Endothelial cell of umbilical vein (primary cell): ENCODE measurements at regions not wholly inside any gene's neighbourhood (a gene's known extent, or its start where the extent isn't known, plus 50 kb on each side); places are given as distances from the start of the nearest gene placed in this dataset.

Experiments
- BruUV-seq: library from RNA; stranded (reverse); fragments of 400-500 nt; replicated peaks from 2 replicates; lab custom pipeline; 2021; lab: Mats Ljungman, UMichigan
- CTCF ChIA-PET: fragments of 300-600, 350-600 bp; sonication (Branson Sonifier 250); formaldehyde crosslinking; loops from one replicate; lab custom pipeline; 2021; ENCODE audit warnings: antibody characterized with exemption, inconsistent platforms; lab: Charles Lee
- POLR2A ChIA-PET: fragments of 300-600, 350-600 bp; sonication (Branson Sonifier 250); formaldehyde crosslinking; loops from one replicate; lab custom pipeline; 2021; ENCODE audit warnings: antibody characterized with exemption, inconsistent platforms; lab: Charles Lee
- DNase-seq: peaks from one replicate; pipeline ENCODE4 v3.0.0-alpha.2; 2011; ENCODE audit warnings: low read depth, low spot score
- FAIRE-seq: peaks from 2 replicates; lab custom pipeline; 2011; peaks lifted over from hg19 to GRCh38; lab: Jason Lieb, UNC
- H2AFZ ChIP-seq: 2 replicates; pipeline ENCODE4 v1.6.0; 2012; ENCODE audit warnings: low read depth, low read length, control low read depth, inconsistent platforms
- H3K27ac ChIP-seq: 2 replicates; pipeline ENCODE4 v1.5.1; 2011; ENCODE audit warnings: low read depth, mild to moderate bottlenecking, control low read depth, low read length, moderate library complexity; ENCODE audit not compliant: insufficient read depth
- H3K27me3 ChIP-seq, 2 experiments: 2 replicates each; pipeline versions ENCODE4 v1.6.0 to v1.6.1; 2011; ENCODE audit warnings: low read length in 2 of 2, mixed read lengths in 1 of 2; ENCODE audit not compliant: control insufficient read depth in 2 of 2, insufficient read depth in 2 of 2
- H3K36me3 ChIP-seq, 2 experiments: 2 replicates in 1 of 2; 3 replicates in 1 of 2; pipeline ENCODE4 v1.5.1; 2011; ENCODE audit warnings: low read length in 2 of 2, mild to moderate bottlenecking in 1 of 2, moderate library complexity in 1 of 2; ENCODE audit not compliant: control insufficient read depth in 2 of 2, insufficient read depth in 2 of 2; ENCODE audit errors: extremely low read depth in 1 of 2
- H3K4me1 ChIP-seq: 3 replicates; pipeline ENCODE4 v1.5.1; 2011; ENCODE audit warnings: mild to moderate bottlenecking, low read length; ENCODE audit not compliant: control insufficient read depth, insufficient read depth; ENCODE audit errors: extremely low read depth
- H3K4me2 ChIP-seq: 2 replicates; pipeline ENCODE4 v1.6.1; 2011; ENCODE audit warnings: low read length, control low read depth, mixed read lengths; ENCODE audit not compliant: insufficient read depth
- H3K4me3 ChIP-seq, 3 experiments: fragments of 200-600 bp in 1 of 3; sonication (generic), shearing (Covaris generic) in 1 of 3; replicated peaks in 1 of 3; 2 replicates each; pipeline ENCODE4 v1.5.1; 2011 to 2016; ENCODE audit warnings: control low read depth in 3 of 3, low read length in 3 of 3, mild to moderate bottlenecking in 2 of 3, inconsistent platforms in 1 of 3, low read depth in 1 of 3, moderate library complexity in 1 of 3; ENCODE audit not compliant: insufficient read depth in 1 of 3
- H3K79me2 ChIP-seq: 2 replicates; pipeline ENCODE4 v1.6.0; 2012; ENCODE audit warnings: low read length, inconsistent platforms; ENCODE audit not compliant: control insufficient read depth, insufficient read depth
- H3K9ac ChIP-seq: replicated peaks from 2 replicates; pipeline ENCODE3; 2011; ENCODE audit warnings: low read length, control low read depth; ENCODE audit not compliant: insufficient read depth; ENCODE audit errors: extremely low read depth
- H3K9me1 ChIP-seq: replicated peaks from 3 replicates; pipeline ENCODE4 v1.6.0; 2011; ENCODE audit warnings: mild to moderate bottlenecking, low read length; ENCODE audit not compliant: control insufficient read depth, insufficient read depth; ENCODE audit errors: extremely low read depth
- H3K9me3 ChIP-seq: replicated peaks from 2 replicates; pipeline ENCODE4 v1.5.1; 2012; ENCODE audit warnings: low read length, inconsistent platforms; ENCODE audit not compliant: control insufficient read depth, insufficient read depth
- H4K20me1 ChIP-seq: replicated peaks from 2 replicates; pipeline ENCODE3; 2011; ENCODE audit warnings: mild to moderate bottlenecking, low read length; ENCODE audit not compliant: control insufficient read depth, insufficient read depth; ENCODE audit errors: extremely low read depth
- EZH2 ChIP-seq: IDR thresholded peaks from 2 replicates; pipeline ENCODE4 v1.6.1; 2012; ENCODE audit warnings: borderline replicate concordance, low read depth, mild to moderate bottlenecking, moderate library complexity, low read length, inconsistent platforms; ENCODE audit not compliant: severe bottlenecking
- FOS ChIP-seq: IDR thresholded peaks from 2 replicates; pipeline ENCODE4 v1.6.1; 2011; ENCODE audit warnings: mild to moderate bottlenecking, low read length, moderate library complexity, borderline replicate concordance; ENCODE audit not compliant: insufficient read depth
- GATA2 ChIP-seq: IDR thresholded peaks from 2 replicates; pipeline ENCODE4 v1.7.0; 2011; ENCODE audit warnings: low read depth, mild to moderate bottlenecking, moderate library complexity, mixed read lengths, low read length; ENCODE audit not compliant: insufficient read length, insufficient read depth
- JUN ChIP-seq: IDR thresholded peaks from 2 replicates; pipeline ENCODE4 v1.6.1; 2011; ENCODE audit warnings: borderline replicate concordance, low read depth; ENCODE audit not compliant: insufficient read length, insufficient read depth
- MYC ChIP-seq: IDR thresholded peaks from one replicate; pipeline ENCODE4 v1.6.1; 2011; ENCODE audit warnings: mild to moderate bottlenecking, low read depth, low read length
- POLR2A ChIP-seq: IDR thresholded peaks from 2 replicates; pipeline ENCODE4 v1.6.1; 2012; ENCODE audit warnings: low read depth, mild to moderate bottlenecking, control low read depth, low read length
- POLR2AphosphoS5 ChIP-seq: IDR thresholded peaks from 2 replicates; pipeline ENCODE4 v1.6.1; 2012; ENCODE audit warnings: low read depth, mild to moderate bottlenecking, control low read depth, low read length, moderate library complexity; ENCODE audit not compliant: insufficient read depth
- dilution Hi-C: fragments of 300-500 bp; cut with MboI; formaldehyde crosslinking; loops from one replicate; pipeline ENCODE4 v1.15.0; 2019; ENCODE audit warnings: low sequenced_read_pairs; ENCODE audit not compliant: extremely low pct_ligation_motif_present
- intact Hi-C: fragments of 100-400 bp; cut with micrococcal nuclease; formaldehyde crosslinking; loops from one replicate; pipeline ENCODE4 v1.10.0; 2022
- TF ChIP-seq, protein P1 (sequence below), 2 donors: IDR thresholded peaks; 1 replicate in 1 of 2; 2 replicates in 1 of 2; pipeline ENCODE4 v1.5.1; 2011; ENCODE audit warnings: low read length in 2 of 2, mild to moderate bottlenecking in 2 of 2, moderate library complexity in 2 of 2, control low read depth in 1 of 2, inconsistent platforms in 1 of 2, low read depth in 1 of 2; ENCODE audit not compliant: insufficient read depth in 1 of 2; ENCODE audit errors: extremely low read depth in 1 of 2
- TF ChIP-seq, protein P2 (sequence below): IDR thresholded peaks from 2 replicates; pipeline ENCODE4 v1.6.1; 2011; ENCODE audit not compliant: insufficient read depth, insufficient read length

DNA sequence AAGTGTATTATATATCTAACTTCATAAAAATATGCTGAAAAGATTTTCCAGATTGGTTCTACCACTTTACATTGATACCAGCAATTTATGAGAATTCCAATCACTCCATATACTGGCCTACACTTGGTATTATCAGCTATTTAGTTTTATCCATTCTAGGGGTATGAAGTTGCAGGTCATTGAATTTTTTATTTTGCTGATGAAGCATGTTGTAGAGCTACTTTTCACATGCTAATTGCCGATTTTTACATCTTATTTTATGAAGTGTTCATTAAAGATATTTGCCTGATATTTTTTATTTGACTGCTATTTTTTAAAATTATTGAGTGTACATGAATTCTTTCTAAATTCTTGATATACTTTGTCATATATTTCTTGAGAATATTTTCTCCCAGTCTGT is 542.1 kb downstream of the ADCYAP1 start:
- ChIA-PET POLR2A (no interaction called here), CTCF (interaction anchor here (0.7 kb wide), 1 partner anchor 12 kb away, joined by 3 read pairs; no protein-coding TSS in a partner anchor)
- no peak overlapping the region for H3K27ac ChIP-seq
- dilution Hi-C loops, result no loop called here
- H3K9ac ChIP-seq, result no peak overlapping the region
- BruUV-seq, result no TSS peak
- H3K79me2 ChIP-seq, result no peaks in the 10 kb centered on the region
- H3K27me3 ChIP-seq, result no peaks in the 10 kb centered on the region
- H3K9me3 ChIP-seq, result no peaks in the 10 kb centered on the region
- intact Hi-C loops, result no loop called here
- H2AFZ ChIP-seq, result no peak overlapping the region
- no peak overlapping the region for H3K4me2 ChIP-seq
- H3K9me1 ChIP-seq, result no peaks in the 10 kb centered on the region
- no peaks in the 10 kb centered on the region for H4K20me1 ChIP-seq
- H3K4me1 ChIP-seq, result no peaks in the 10 kb centered on the region
- FAIRE-seq (no peak), DNase-seq (no peak)
- no peak for TF ChIP-seq FOS
- TF ChIP-seq JUN, result no peak
- no peak for TF ChIP-seq GATA2
- TF ChIP-seq, protein P1, sequence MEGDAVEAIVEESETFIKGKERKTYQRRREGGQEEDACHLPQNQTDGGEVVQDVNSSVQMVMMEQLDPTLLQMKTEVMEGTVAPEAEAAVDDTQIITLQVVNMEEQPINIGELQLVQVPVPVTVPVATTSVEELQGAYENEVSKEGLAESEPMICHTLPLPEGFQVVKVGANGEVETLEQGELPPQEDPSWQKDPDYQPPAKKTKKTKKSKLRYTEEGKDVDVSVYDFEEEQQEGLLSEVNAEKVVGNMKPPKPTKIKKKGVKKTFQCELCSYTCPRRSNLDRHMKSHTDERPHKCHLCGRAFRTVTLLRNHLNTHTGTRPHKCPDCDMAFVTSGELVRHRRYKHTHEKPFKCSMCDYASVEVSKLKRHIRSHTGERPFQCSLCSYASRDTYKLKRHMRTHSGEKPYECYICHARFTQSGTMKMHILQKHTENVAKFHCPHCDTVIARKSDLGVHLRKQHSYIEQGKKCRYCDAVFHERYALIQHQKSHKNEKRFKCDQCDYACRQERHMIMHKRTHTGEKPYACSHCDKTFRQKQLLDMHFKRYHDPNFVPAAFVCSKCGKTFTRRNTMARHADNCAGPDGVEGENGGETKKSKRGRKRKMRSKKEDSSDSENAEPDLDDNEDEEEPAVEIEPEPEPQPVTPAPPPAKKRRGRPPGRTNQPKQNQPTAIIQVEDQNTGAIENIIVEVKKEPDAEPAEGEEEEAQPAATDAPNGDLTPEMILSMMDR (IDR thresholded peaks at IDR 0.05; ENCODE audit: extremely low read depth in 1 of 2, insufficient read depth in 1 of 2, low read depth in 1 of 2, low read length in 2 of 2), result no peak
- TF ChIP-seq POLR2A, result no peak
- TF ChIP-seq POLR2AphosphoS5, result no peak
- TF ChIP-seq MYC, result no peak
- TF ChIP-seq, protein P2, sequence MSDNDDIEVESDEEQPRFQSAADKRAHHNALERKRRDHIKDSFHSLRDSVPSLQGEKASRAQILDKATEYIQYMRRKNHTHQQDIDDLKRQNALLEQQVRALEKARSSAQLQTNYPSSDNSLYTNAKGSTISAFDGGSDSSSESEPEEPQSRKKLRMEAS, result no peak
- TF ChIP-seq EZH2, result no peak
- no peak overlapping the region for H3K4me3 ChIP-seq
- H3K36me3 ChIP-seq, result no peaks in the 10 kb centered on the region
